ENCODE measurements at regions not wholly inside any gene's neighbourhood (a gene's known extent, or its start where the extent isn't known, plus 50 kb on each side); places are given as distances from the start of the nearest gene placed in this dataset.

DNA sequence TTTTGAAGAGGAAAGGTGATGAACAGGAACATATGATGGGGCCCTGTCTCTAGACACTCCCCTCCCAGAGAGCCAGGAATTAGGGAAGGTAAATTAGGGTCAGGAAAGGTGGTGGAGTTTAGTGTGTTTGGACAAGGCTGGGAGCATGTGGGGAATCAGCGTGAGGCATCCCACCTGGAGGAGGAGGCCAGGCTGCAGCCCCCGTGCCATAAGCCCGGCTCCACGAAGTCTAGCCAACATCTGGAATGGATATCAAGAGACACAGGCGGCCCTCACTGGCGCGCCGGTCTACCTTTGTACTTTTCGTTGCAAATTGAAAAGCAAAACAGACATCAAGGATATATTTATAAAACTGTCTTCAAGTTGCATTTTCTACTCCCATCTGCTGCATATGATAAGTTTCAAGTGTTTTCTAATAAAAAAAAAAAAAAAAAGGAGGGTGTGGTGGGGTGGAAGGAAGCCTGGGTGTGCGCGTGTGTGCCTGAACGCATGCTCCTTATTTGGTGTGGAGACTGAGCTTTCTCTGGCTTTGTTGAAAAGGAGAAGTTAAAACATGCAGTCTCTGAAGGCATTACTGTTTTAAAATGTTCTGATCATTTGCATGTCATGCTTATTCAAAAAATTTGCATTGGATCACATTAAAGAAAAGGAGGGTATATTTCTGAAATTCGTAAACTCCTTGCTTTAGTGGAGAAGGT, 546.7 kb upstream of the ID2 start:
- Histone ChIP-seq H3K9ac (ENCODE audit: extremely low read depth, low read length, poor library complexity, severe bottlenecking) (no peak overlapping the region), H3K4me3 (ENCODE audit: low read length) (no peak overlapping the region), H3K9me3 (ENCODE audit: control insufficient read depth, low read length) (no peaks in the 10 kb centered on the region), H3K27me3 (ENCODE audit: control insufficient read depth, insufficient read depth, low read length, poor library complexity, severe bottlenecking) (no peaks in the 10 kb centered on the region), H3K27ac (ENCODE audit: low read depth, low read length) (no peak overlapping the region), H3K36me3 (ENCODE audit: control insufficient read depth, insufficient read depth, low read length) (no peaks in the 10 kb centered on the region), H3K4me1 (ENCODE audit: control insufficient read depth, insufficient read depth, low read length) (no peaks in the 10 kb centered on the region)
- H3K9me3 Mint-ChIP-seq = peaks cover 2% of the 10 kb centered on the region
- peaks cover 15% of the 10 kb centered on the region for H3K4me1 Mint-ChIP-seq
- no peaks in the 10 kb centered on the region for H3K27me3 Mint-ChIP-seq (ENCODE audit: insufficient read depth)
- 92 to 94% methylated on average over 11 to 13 of the region's 13 CpGs for WGBS, 2 experiments (ENCODE audit: insufficient coverage in 1 of 2, insufficient read length in 1 of 2)
- H3K4me3 Mint-ChIP-seq = no peak overlapping the region
- no peaks in the 10 kb centered on the region for H3K36me3 Mint-ChIP-seq (ENCODE audit: low read depth)
- no peak for DNase-seq
- H3K27ac Mint-ChIP-seq = no peak overlapping the region
- TF ChIP-seq, protein P1, sequence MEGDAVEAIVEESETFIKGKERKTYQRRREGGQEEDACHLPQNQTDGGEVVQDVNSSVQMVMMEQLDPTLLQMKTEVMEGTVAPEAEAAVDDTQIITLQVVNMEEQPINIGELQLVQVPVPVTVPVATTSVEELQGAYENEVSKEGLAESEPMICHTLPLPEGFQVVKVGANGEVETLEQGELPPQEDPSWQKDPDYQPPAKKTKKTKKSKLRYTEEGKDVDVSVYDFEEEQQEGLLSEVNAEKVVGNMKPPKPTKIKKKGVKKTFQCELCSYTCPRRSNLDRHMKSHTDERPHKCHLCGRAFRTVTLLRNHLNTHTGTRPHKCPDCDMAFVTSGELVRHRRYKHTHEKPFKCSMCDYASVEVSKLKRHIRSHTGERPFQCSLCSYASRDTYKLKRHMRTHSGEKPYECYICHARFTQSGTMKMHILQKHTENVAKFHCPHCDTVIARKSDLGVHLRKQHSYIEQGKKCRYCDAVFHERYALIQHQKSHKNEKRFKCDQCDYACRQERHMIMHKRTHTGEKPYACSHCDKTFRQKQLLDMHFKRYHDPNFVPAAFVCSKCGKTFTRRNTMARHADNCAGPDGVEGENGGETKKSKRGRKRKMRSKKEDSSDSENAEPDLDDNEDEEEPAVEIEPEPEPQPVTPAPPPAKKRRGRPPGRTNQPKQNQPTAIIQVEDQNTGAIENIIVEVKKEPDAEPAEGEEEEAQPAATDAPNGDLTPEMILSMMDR (conservative IDR thresholded peaks at IDR 0.05) = no peak

DNA sequence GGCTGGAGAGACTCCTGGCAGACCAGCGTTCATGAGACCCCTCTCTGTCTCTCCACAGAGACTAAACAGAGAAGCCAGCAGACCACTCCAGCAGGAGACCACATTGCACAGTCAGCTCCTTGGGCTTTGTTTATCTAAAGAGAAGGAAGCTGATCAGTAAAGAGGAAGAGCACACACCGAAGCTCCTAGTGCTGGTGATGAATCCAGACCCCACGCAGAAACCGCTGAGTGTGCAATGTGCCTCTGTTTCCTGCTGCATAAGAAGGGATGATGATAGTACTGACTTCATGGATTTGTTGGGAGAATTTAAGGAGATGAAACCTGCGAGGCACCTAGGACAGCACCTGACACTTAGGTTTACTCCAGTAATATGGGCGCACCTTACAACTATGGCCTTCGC, 544.1 kb upstream of the ID2 start:
- H3K27me3 Mint-ChIP-seq (ENCODE audit: insufficient read depth) = no peaks in the 10 kb centered on the region
- no peaks in the 10 kb centered on the region for H3K9me3 Mint-ChIP-seq
- H3K27ac Mint-ChIP-seq = no peak overlapping the region

DNA sequence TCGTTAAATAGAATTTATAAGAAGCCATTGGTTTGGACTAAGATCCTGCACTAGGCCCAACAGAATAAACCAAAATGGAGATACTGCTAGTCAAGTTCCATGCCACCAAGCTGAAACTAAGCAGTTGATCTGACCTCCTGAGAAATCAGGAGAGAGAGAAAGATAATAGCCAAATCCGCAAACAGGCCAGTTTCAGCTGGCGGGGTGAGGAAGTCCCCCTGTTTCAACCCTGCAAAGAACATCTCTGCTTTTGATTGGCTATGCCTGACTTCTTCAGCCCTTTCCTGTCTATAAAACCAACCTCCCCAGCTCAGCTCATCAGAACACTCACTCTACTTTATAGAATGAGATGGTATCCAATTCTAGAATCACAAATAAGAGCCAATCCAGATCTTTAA, 543.3 kb upstream of the ID2 start:
- Histone ChIP-seq H3K27me3 (ENCODE audit: control insufficient read depth, insufficient read depth, low read length, poor library complexity, severe bottlenecking) (no peaks in the 10 kb centered on the region), H3K27ac (ENCODE audit: low read depth, low read length) (no peak overlapping the region), H3K9me3 (ENCODE audit: control insufficient read depth, low read length) (no peaks in the 10 kb centered on the region), H3K4me3 (ENCODE audit: low read length) (no peak overlapping the region), H3K4me1 (ENCODE audit: control insufficient read depth, insufficient read depth, low read length) (no peaks in the 10 kb centered on the region), H3K36me3 (ENCODE audit: control insufficient read depth, insufficient read depth, low read length) (no peaks in the 10 kb centered on the region), H3K9ac (ENCODE audit: extremely low read depth, low read length, poor library complexity, severe bottlenecking) (no peak overlapping the region)
- Mint-ChIP-seq H3K4me3 (no peak overlapping the region), H3K27me3 (ENCODE audit: insufficient read depth) (no peaks in the 10 kb centered on the region), H3K27ac (no peak overlapping the region), H3K36me3 (ENCODE audit: low read depth) (no peaks in the 10 kb centered on the region), H3K4me1 (peaks cover 9% of the 10 kb centered on the region), H3K9me3 (no peaks in the 10 kb centered on the region)
- TF ChIP-seq, protein P1 (conservative IDR thresholded peaks at IDR 0.05) = no peak
- WGBS, 2 experiments (ENCODE audit: insufficient coverage in 1 of 2, insufficient read length in 1 of 2) = 93% methylated on average over 3 of the region's 3 CpGs; no CpG with 5 or more reads in 1 of the 2 experiments
- DNase-seq = no peak

More for the DNA sequence above, 544.1 kb upstream of the ID2 start:
- no peaks in the 10 kb centered on the region for H3K9me3 ChIP-seq (ENCODE audit: control insufficient read depth, low read length)
- no peak overlapping the region for H3K4me3 ChIP-seq (ENCODE audit: low read length)
- no peak overlapping the region for H3K9ac ChIP-seq (ENCODE audit: extremely low read depth, low read length, poor library complexity, severe bottlenecking)
- WGBS, 2 experiments (ENCODE audit: insufficient coverage in 1 of 2, insufficient read length in 1 of 2) = 90 to 100% methylated on average over 4 to 7 of the region's 7 CpGs
- H3K27ac ChIP-seq (ENCODE audit: low read depth, low read length) = no peak overlapping the region
- no peaks in the 10 kb centered on the region for H3K27me3 ChIP-seq (ENCODE audit: control insufficient read depth, insufficient read depth, low read length, poor library complexity, severe bottlenecking)
- DNase-seq = no peak
- Mint-ChIP-seq H3K4me3 (no peak overlapping the region), H3K36me3 (ENCODE audit: low read depth) (no peaks in the 10 kb centered on the region), H3K4me1 (peaks cover 15% of the 10 kb centered on the region)
- H3K36me3 ChIP-seq (ENCODE audit: control insufficient read depth, insufficient read depth, low read length) = no peaks in the 10 kb centered on the region
- TF ChIP-seq, protein P1 (conservative IDR thresholded peaks at IDR 0.05) = no peak
- no peaks in the 10 kb centered on the region for H3K4me1 ChIP-seq (ENCODE audit: control insufficient read depth, insufficient read depth, low read length)

Measured in endodermal cell (in vitro differentiated cells).